OCI-LY7 (cell line): ENCODE measurements at regions not wholly inside any gene's neighbourhood (a gene's known extent, or its start where the extent isn't known, plus 50 kb on each side); places are given as distances from the start of the nearest gene placed in this dataset.

Experiments
- BruUV-seq: library from RNA; stranded (reverse); fragments of 400-500 nt; replicated peaks from 2 replicates; lab custom pipeline; 2021; lab: Mats Ljungman, UMichigan
- CTCF ChIA-PET: fragments of 300-600 bp; sonication (Branson Sonifier 250); formaldehyde crosslinking; loops from one replicate; lab custom pipeline; 2022; ENCODE audit warnings: antibody characterized with exemption; ENCODE audit not compliant: unreplicated experiment; lab: Charles Lee
- POLR2A ChIA-PET: fragments of 300-600 bp; sonication (Branson Sonifier 250); formaldehyde crosslinking; loops from one replicate; lab custom pipeline; 2022; ENCODE audit warnings: antibody characterized with exemption; lab: Charles Lee
- DNase-seq: peaks from one replicate; pipeline ENCODE4 v3.0.0-alpha.2; 2015; ENCODE audit warnings: low spot score
- H2AFZ ChIP-seq: fragments of 200-600 bp; sonication (generic), shearing (Covaris generic); 2 replicates; pipeline ENCODE4 v1.6.1; 2014; ENCODE audit warnings: mild to moderate bottlenecking, antibody characterized with exemption, low read length, moderate library complexity
- H3K27ac ChIP-seq: fragments of 200-600 bp; sonication (generic); 2 replicates; pipeline ENCODE4 v1.5.1; 2014; ENCODE audit warnings: mixed run types, low read depth, mild to moderate bottlenecking, moderate library complexity, low read length, inconsistent platforms; ENCODE audit not compliant: poor library complexity, severe bottlenecking
- H3K36me3 ChIP-seq: fragments of 200-600 bp; sonication (generic); 2 replicates; pipeline ENCODE4 v1.6.1; 2014; ENCODE audit warnings: mild to moderate bottlenecking, antibody characterized with exemption, low read length, moderate library complexity, mixed read lengths; ENCODE audit not compliant: insufficient read depth
- H3K4me1 ChIP-seq: fragments of 200-600 bp; sonication (generic); 2 replicates; pipeline ENCODE4 v1.5.1; 2014; ENCODE audit warnings: mild to moderate bottlenecking, low read length; ENCODE audit not compliant: insufficient read depth, poor library complexity, severe bottlenecking
- H3K4me2 ChIP-seq: fragments of 200-600 bp; sonication (generic); 2 replicates; pipeline ENCODE4 v1.6.1; 2014; ENCODE audit warnings: mild to moderate bottlenecking, low read length
- H3K4me3 ChIP-seq: fragments of 200-600 bp; sonication (generic); 2 replicates; pipeline ENCODE4 v1.5.1; 2014; ENCODE audit warnings: mild to moderate bottlenecking, low read depth, low read length; ENCODE audit not compliant: poor library complexity, severe bottlenecking
- H3K79me2 ChIP-seq: fragments of 200-600 bp; sonication (generic); 2 replicates; pipeline ENCODE4 v1.6.1; 2016; ENCODE audit warnings: low read depth, mild to moderate bottlenecking, low read length, moderate library complexity, mixed read lengths; ENCODE audit not compliant: insufficient read depth
- H3K9me2 ChIP-seq: fragments of 200-600 bp; sonication (generic); 2 replicates; pipeline ENCODE4 v1.6.1; 2016; ENCODE audit warnings: mild to moderate bottlenecking, low read length, mixed read lengths; ENCODE audit not compliant: insufficient read depth
- H3K9me3 ChIP-seq: fragments of 200-600 bp; sonication (generic); 2 replicates; pipeline ENCODE4 v1.6.1; 2014; ENCODE audit warnings: mild to moderate bottlenecking, mixed run types, low read length, mixed read lengths
- H4K20me1 ChIP-seq: fragments of 200-600 bp; sonication (generic); 2 replicates; pipeline ENCODE4 v1.6.1; 2014; ENCODE audit warnings: mild to moderate bottlenecking, antibody characterized with exemption, low read length, moderate library complexity, mixed read lengths; ENCODE audit not compliant: insufficient read depth
- EZH2phosphoT487 ChIP-seq: fragments of 200-600 bp; sonication (generic); IDR thresholded peaks from 2 replicates; pipeline ENCODE4 v1.6.1; 2018; ENCODE audit warnings: low read depth, borderline replicate concordance, mild to moderate bottlenecking, mixed run types, antibody characterized with exemption, low read length, moderate library complexity, mixed read lengths
- intact Hi-C: fragments of 100-400 bp; cut with micrococcal nuclease; formaldehyde crosslinking; loops from one replicate; pipeline ENCODE4 v1.10.0; 2022; ENCODE audit not compliant: unreplicated experiment
- TF ChIP-seq, protein P1 (sequence below): fragments of 200-600 bp; sonication (generic); conservative IDR thresholded peaks from 2 replicates; pipeline ENCODE4 v1.5.1; 2014; ENCODE audit warnings: mild to moderate bottlenecking, antibody characterized with exemption, low read length, moderate library complexity, mixed read lengths

DNA sequence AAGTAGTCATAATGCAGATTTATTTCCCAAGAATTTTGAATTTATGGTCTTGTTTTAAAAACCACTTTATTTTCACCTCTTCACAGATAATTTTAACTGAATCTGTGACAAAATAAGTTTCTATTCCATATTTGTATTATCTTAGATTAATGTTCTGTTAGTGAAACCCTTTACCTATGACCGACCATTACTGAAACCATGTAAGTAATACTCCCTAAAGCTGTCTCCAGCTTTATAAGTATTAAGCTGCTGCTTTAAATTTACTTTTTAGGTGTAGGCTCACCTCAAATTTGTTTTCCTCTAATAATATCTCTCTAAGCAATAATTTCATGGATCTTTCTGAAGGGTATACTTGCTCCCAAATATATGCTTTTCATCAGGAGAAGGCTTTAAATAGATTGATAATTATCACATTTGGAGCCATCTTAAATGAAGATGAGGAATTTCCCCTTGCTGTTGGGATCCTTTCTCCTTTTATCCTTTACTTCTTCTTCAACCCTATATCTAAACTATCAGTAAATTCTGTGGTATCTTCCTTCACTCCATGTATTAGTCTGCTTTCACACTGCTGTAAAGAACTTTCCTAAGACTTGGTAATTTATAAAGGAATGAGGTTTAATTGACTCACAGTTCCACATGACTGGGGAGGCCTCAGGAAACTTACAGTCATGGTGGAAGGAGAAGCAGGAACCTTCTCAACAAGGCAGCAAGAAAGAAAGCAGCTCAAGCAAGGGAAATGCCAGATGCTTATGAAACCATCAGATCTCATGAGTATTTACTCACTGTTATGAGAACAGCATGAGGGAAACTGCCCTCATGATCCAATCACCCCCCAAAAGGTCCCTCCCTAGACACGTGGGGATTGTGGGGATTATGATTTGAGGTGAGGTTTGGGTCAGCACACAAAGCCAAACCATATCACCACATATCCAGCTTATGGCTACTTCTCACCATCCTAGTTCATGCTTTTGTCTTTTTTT lies 92.3 kb upstream of the P2RY1 start:
- no peaks in the 10 kb centered on the region for H3K4me1 ChIP-seq
- H3K9me3 ChIP-seq = no peaks in the 10 kb centered on the region
- ChIA-PET POLR2A (interaction anchor here (1.3 kb wide), 1 partner anchor 24 kb away, joined by 3 read pairs; no protein-coding TSS in a partner anchor), CTCF (interaction anchor here (1.0 kb wide), 1 partner anchor 46 kb away, joined by 3 read pairs; no protein-coding TSS in a partner anchor)
- no peak for DNase-seq
- H3K79me2 ChIP-seq = no peaks in the 10 kb centered on the region
- intact Hi-C loops = no loop called here
- no peak overlapping the region for H2AFZ ChIP-seq
- no peak overlapping the region for H3K27ac ChIP-seq
- H3K9me2 ChIP-seq = no peaks in the 10 kb centered on the region
- BruUV-seq = no TSS peak
- no peaks in the 10 kb centered on the region for H3K36me3 ChIP-seq
- TF ChIP-seq, protein P1, sequence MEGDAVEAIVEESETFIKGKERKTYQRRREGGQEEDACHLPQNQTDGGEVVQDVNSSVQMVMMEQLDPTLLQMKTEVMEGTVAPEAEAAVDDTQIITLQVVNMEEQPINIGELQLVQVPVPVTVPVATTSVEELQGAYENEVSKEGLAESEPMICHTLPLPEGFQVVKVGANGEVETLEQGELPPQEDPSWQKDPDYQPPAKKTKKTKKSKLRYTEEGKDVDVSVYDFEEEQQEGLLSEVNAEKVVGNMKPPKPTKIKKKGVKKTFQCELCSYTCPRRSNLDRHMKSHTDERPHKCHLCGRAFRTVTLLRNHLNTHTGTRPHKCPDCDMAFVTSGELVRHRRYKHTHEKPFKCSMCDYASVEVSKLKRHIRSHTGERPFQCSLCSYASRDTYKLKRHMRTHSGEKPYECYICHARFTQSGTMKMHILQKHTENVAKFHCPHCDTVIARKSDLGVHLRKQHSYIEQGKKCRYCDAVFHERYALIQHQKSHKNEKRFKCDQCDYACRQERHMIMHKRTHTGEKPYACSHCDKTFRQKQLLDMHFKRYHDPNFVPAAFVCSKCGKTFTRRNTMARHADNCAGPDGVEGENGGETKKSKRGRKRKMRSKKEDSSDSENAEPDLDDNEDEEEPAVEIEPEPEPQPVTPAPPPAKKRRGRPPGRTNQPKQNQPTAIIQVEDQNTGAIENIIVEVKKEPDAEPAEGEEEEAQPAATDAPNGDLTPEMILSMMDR = no peak
- H3K4me3 ChIP-seq = no peak overlapping the region
- no peaks in the 10 kb centered on the region for H4K20me1 ChIP-seq
- H3K4me2 ChIP-seq = no peak overlapping the region

DNA sequence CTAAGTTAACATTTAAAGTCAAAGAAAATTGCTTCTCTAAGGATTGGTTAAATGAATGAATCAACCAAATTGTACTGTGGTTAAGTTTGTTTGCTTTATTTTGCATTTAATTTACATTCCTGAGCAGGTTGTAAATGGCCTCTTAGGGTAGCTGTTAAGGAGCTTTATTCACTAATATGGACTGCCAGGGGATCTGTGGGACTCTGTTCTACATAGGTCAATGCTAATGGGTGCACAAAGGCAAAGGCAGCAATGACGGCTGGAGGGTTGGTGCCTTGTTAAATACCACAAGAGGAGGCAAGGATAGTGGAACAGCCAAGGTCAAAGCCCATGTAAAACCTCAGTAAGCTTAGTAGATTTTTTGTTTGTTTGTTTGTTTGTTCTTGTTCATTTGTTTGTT lies 89.3 kb upstream of the P2RY1 start:
- ChIA-PET CTCF (no interaction called here), POLR2A (no interaction called here)
- Histone ChIP-seq H3K36me3 (no peaks in the 10 kb centered on the region), H3K4me2 (no peak overlapping the region), H2AFZ (no peak overlapping the region), H3K9me3 (no peaks in the 10 kb centered on the region), H3K27ac (no peak overlapping the region), H4K20me1 (no peaks in the 10 kb centered on the region), H3K9me2 (no peaks in the 10 kb centered on the region), H3K4me1 (no peaks in the 10 kb centered on the region), H3K79me2 (no peaks in the 10 kb centered on the region), H3K4me3 (no peak overlapping the region)
- no peak for DNase-seq
- no TSS peak for BruUV-seq
- no peak for TF ChIP-seq EZH2phosphoT487
- TF ChIP-seq, protein P1 = no peak
- intact Hi-C loops = no loop called here

DNA sequence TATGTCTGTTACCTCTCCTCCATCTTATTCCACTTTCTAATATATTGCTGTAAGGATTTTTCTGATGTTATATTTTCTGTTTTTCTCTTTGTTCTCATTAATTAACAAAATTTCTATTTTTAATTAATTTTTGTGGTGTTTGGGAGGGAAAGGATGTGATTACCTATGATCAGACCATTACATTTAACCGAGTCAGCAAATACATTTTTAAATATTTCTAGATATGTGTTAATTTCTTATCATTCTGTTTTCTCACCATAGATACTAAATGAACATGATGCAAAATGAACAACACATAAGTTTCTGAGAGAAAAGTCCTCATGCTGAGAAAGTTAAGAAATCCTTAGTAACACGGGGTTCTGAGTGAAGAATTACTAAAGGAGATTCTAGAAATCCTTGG lies 80.6 kb upstream of the P2RY1 start:
- Histone ChIP-seq H2AFZ (no peak overlapping the region), H3K9me2 (no peaks in the 10 kb centered on the region), H3K4me3 (no peak overlapping the region), H3K27ac (no peak overlapping the region), H3K79me2 (no peaks in the 10 kb centered on the region), H3K4me1 (no peaks in the 10 kb centered on the region), H3K36me3 (no peaks in the 10 kb centered on the region), H4K20me1 (no peaks in the 10 kb centered on the region), H3K9me3 (no peaks in the 10 kb centered on the region), H3K4me2 (no peak overlapping the region)
- DNase-seq = no peak
- TF ChIP-seq EZH2phosphoT487 = no peak
- TF ChIP-seq, protein P1 = no peak
- POLR2A ChIA-PET = no interaction called here
- intact Hi-C loops = no loop called here
- CTCF ChIA-PET = no interaction called here
- BruUV-seq = no TSS peak
